Ishikawa (cell line): ENCODE measurements at regions not wholly inside any gene's neighbourhood (a gene's known extent, or its start where the extent isn't known, plus 50 kb on each side); places are given as distances from the start of the nearest gene placed in this dataset.

Experiments
- EP300 ChIP-seq: IDR thresholded peaks from 2 replicates; pipeline ENCODE4 v1.6.1; 2012; ENCODE audit warnings: borderline replicate concordance
- YY1 ChIP-seq: IDR thresholded peaks from 2 replicates; pipeline ENCODE4 v1.6.1; 2012; ENCODE audit warnings: low read depth

GRCh38 chr5:67373518-67373917 is 176.9 kb upstream of the CD180 start:
- no peak for TF ChIP-seq YY1
- no peak for TF ChIP-seq EP300
